WERI-Rb-1 (cell line): ENCODE measurements at regions not wholly inside any gene's neighbourhood (a gene's known extent, or its start where the extent isn't known, plus 50 kb on each side); places are given as distances from the start of the nearest gene placed in this dataset.

Experiments used
- DNase-seq: peaks from one replicate; pipeline ENCODE4 v3.0.0-alpha.2; 2020
- H3K27ac ChIP-seq: fragments of 250-450 bp; sonication (Bioruptor Pico); 2 replicates; pipeline ENCODE4 v1.5.1; 2020; ENCODE audit warnings: mild to moderate bottlenecking, moderate library complexity
- H3K27me3 ChIP-seq: fragments of 250-450 bp; sonication (Bioruptor Pico); 2 replicates; pipeline ENCODE4 v1.5.1; 2021; ENCODE audit warnings: mild to moderate bottlenecking, low read depth, moderate library complexity; ENCODE audit not compliant: insufficient read depth, severe bottlenecking
- H3K36me3 ChIP-seq: fragments of 250-450 bp; sonication (Bioruptor Pico); 2 replicates; pipeline ENCODE4 v1.5.1; 2020; ENCODE audit warnings: mild to moderate bottlenecking, moderate library complexity
- H3K4me3 ChIP-seq: 2 replicates; pipeline ENCODE4 v1.5.1; 2011; ENCODE audit warnings: low read depth, mild to moderate bottlenecking, control low read depth, low read length
- H3K9me3 ChIP-seq: fragments of 250-450 bp; sonication (Bioruptor Pico); 2 replicates; pipeline ENCODE4 v1.5.1; 2021; ENCODE audit warnings: mild to moderate bottlenecking, moderate library complexity; ENCODE audit not compliant: severe bottlenecking
- TF ChIP-seq, protein P1 (sequence below): IDR thresholded peaks from 2 replicates; pipeline ENCODE4 v1.5.1; 2011; ENCODE audit warnings: low read depth, mild to moderate bottlenecking, control low read depth, inconsistent platforms, low read length

DNA sequence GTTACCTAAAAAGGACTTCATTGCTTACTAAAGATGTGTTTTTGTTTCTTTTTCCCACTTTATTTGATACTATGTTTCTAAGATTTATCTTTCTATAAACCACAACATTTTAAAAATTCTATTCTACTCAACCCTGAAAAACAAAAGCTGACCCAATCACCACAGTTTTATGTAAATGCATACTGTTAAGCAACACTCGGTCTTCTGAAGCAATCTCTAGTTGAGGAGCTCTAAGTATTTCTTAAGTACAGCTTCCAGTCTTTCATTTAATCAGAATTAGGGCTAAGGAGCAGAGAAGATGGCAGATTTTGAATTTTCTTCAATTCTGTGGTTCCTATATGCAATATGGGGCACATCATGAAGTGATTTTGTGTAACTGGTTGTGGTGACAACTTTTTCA is 72.2 kb upstream of the SLC4A10 start:
- no peak overlapping the region for H3K27ac ChIP-seq
- H3K4me3 ChIP-seq: no peak overlapping the region
- H3K36me3 ChIP-seq: no peaks in the 10 kb centered on the region
- TF ChIP-seq, protein P1, sequence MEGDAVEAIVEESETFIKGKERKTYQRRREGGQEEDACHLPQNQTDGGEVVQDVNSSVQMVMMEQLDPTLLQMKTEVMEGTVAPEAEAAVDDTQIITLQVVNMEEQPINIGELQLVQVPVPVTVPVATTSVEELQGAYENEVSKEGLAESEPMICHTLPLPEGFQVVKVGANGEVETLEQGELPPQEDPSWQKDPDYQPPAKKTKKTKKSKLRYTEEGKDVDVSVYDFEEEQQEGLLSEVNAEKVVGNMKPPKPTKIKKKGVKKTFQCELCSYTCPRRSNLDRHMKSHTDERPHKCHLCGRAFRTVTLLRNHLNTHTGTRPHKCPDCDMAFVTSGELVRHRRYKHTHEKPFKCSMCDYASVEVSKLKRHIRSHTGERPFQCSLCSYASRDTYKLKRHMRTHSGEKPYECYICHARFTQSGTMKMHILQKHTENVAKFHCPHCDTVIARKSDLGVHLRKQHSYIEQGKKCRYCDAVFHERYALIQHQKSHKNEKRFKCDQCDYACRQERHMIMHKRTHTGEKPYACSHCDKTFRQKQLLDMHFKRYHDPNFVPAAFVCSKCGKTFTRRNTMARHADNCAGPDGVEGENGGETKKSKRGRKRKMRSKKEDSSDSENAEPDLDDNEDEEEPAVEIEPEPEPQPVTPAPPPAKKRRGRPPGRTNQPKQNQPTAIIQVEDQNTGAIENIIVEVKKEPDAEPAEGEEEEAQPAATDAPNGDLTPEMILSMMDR: no peak
- H3K9me3 ChIP-seq: no peaks in the 10 kb centered on the region
- DNase-seq: no peak
- H3K27me3 ChIP-seq: no peaks in the 10 kb centered on the region

DNA sequence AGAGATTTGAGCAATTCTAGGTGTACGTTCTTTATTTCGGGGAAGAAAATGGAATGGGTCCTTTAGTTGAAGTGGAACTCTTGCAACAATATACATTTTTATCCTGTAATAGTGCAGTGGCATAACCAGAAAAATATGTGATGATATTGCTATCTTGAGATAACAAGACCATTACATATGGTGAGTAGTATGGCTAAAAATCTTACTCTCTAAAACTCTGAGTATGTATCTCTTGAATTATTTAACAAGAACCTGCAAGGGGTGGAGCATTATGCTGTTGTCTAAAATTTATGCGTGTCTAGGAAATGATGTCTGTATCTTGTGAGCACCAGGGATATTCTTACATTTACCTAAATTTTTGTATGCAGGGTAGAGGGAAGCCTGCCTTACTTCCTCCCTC is 68.4 kb upstream of the SLC4A10 start:
- H3K27me3 ChIP-seq: no peaks in the 10 kb centered on the region
- DNase-seq: no peak
- no peak overlapping the region for H3K4me3 ChIP-seq
- no peaks in the 10 kb centered on the region for H3K9me3 ChIP-seq
- TF ChIP-seq, protein P1: no peak
- H3K27ac ChIP-seq: no peak overlapping the region
- no peaks in the 10 kb centered on the region for H3K36me3 ChIP-seq

DNA sequence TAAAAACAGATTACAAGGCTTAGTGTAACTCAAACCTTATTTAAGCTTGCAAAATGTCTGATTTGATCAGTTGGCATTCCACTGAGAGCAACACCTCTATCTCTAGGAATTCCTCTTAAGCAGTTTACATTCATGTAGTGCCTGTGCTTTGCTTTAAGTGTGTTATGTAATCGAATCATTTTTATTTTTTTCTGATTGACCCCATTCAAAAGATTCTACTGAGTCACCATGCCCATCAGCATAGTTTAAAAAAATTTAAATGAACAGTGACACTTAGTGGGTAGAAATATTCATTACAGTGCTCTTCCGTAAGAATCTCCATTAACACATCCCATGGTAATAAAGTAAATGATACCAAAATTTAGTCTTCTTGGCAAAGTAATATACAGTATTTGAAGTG is 67.8 kb upstream of the SLC4A10 start:
- Histone ChIP-seq H3K27me3 (no peaks in the 10 kb centered on the region), H3K9me3 (no peaks in the 10 kb centered on the region), H3K4me3 (no peak overlapping the region), H3K27ac (no peak overlapping the region), H3K36me3 (no peaks in the 10 kb centered on the region)
- no peak for DNase-seq
- TF ChIP-seq, protein P1: no peak

DNA sequence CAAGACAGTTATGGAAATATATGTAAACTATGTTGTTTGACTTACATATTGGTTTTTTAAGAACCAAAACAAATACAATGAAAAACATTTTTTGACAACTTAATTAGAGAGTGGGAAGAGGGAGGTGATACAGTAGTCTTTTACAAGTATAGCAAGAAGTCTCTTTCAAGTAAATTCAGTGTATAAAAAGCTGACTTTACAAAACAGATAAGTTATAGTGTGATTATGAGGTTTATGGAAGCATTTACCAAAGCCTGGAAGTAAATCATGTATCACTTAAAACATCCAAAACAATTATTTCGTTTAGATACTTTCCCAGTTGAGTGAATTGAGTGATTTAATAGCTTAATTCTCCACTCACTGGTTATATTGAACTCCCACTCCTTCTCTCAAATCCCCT is 66.7 kb upstream of the SLC4A10 start:
- TF ChIP-seq, protein P1: no peak
- Histone ChIP-seq H3K36me3 (no peaks in the 10 kb centered on the region), H3K4me3 (no peak overlapping the region), H3K27me3 (no peaks in the 10 kb centered on the region), H3K27ac (no peak overlapping the region), H3K9me3 (no peaks in the 10 kb centered on the region)
- DNase-seq: no peak

DNA sequence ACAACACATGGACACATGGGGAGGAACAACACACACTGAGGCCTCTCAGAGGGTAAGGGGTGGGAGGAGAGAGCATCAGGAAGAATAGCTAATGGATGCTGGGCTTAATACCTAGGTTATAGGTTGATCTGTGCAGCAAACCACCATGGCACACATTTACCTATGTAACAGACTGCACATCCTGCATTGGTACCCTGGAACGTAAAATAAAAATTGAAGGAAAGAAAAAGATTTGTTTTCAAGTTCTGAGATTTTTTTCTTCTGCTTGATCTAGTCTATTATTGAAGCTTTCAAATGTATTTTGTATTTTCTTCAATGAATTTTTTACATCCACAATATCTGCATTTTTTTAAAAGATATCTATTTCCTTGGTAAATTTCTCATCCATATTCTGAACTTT is 59.3 kb upstream of the SLC4A10 start:
- no peak for DNase-seq
- H3K27me3 ChIP-seq: no peaks in the 10 kb centered on the region
- H3K36me3 ChIP-seq: no peaks in the 10 kb centered on the region
- TF ChIP-seq, protein P1: no peak
- H3K9me3 ChIP-seq: peaks cover 9% of the 10 kb centered on the region
- H3K4me3 ChIP-seq: no peak overlapping the region
- H3K27ac ChIP-seq: no peak overlapping the region

DNA sequence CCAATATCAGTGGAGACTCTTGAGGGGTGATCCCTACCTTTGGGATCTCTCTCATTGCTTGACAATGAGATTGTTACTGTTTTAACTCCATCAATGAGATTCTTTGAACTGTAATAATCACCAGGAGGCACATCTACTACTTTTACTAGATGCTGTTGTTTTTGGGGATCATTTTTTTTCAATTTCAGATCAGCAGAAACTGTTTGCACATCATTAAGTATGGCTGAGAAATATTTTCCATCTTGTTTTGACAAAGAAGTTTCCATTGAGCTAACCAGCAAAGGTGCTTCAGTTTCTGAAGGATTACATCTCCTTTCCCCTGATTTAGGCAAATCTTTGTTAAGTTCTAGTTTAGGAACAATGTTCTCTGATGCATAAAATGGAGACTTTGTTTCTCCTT is 54.8 kb upstream of the SLC4A10 start:
- Histone ChIP-seq H3K27ac (no peak overlapping the region), H3K36me3 (no peaks in the 10 kb centered on the region), H3K4me3 (no peak overlapping the region), H3K9me3 (peaks cover 7% of the 10 kb centered on the region), H3K27me3 (no peaks in the 10 kb centered on the region)
- DNase-seq: no peak
- TF ChIP-seq, protein P1: no peak
